GM19467 (cell line): ENCODE measurements at regions not wholly inside any gene's neighbourhood (a gene's known extent, or its start where the extent isn't known, plus 50 kb on each side); places are given as distances from the start of the nearest gene placed in this dataset.
"Not testable (repeated sequence)": the region's sequence is repeated elsewhere in the genome, so short reads cannot be mapped to it uniquely, and the experiment has no call there.

ENCODE experiments used
- ATAC-seq: cut with Tn5 transposase; IDR thresholded peaks from one replicate; pipeline ENCODE4 v1.9.1; 2021; ENCODE audit warnings: mild to moderate bottlenecking, moderate library complexity; ENCODE audit not compliant: unreplicated experiment

DNA sequence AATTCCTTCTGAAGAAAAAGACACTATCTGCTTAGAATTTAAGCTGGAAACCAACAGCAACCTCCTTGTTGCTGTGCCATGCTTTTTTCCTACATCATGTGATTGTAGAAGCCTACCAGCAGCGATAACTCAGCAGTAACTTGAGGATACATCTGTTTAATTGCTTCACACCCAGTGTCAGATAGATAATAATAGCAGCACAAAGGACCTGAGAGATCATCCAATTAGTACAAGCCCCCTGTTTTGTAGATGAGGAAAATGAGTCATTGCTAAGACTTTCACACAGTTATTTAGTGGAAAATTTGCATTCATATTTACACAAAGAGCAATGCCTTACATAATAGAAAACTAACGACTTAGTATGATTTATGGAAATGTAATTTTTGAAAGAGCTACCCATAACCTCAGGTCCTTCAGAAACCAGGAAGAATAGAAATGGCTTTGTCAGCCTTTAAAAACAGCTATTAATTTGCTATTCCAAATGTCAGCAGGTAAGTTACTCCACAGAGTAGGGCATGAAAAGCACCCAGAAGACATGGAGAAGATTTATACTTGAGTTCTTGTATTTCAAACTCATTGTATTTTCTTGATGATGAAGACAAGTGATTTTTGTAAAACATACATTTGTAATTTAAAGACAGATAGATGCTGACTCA, 93.7 kb upstream of the SGCG start:
- ATAC-seq, result no peak

DNA sequence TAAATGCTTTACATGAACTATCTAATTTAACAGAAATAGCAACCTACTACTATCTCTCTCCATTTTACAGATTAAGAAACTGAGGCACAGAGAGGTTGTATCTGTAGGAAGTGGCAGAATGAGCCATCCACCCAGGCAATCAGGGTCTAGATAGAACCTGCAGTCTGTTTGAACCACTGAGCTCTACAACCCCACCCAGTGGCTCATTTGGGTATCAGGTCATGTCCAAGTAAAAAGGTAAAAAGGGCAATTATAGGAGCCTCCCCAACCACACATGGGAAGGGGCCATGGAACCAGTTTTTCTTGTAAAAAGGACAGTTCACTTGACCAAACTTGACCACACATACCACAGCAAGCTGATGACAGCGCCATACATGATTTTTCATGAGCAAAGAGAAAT, 92.9 kb upstream of the SGCG start:
- ATAC-seq, result no peak

DNA sequence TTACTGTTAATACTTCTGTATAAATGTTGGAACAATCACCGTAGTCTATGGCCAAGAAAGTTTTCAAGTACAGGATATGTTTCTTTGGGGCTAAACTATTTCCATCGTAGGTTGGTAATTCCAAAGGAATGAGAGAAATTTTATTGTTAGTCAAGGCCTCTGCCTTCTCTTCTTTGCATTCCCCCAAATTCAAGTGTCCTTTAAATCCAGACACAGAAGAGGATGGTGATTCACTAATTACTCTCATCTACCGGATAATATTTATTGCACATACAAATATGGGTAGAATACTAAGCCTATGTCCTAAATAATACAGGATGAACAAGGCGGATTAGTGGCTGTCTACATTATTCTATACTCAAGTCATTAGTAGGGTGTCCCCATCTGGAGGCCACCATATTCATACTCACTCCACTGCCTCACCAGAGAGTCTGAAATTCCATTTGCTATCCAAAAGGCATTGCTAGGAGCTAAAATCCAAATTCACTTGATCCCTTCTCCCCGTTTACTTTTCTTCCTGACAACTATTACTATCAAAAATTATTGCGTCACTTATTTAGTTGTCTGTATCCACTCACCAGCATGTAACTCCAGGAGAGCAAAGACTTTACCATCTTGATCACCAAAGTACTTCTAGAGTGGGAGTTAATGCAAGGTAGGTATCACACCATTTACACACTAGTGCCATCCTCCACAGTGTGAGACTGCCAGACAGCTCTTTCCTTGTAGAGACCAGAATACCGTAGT, 82.4 kb upstream of the SGCG start:
- no peak for ATAC-seq

DNA sequence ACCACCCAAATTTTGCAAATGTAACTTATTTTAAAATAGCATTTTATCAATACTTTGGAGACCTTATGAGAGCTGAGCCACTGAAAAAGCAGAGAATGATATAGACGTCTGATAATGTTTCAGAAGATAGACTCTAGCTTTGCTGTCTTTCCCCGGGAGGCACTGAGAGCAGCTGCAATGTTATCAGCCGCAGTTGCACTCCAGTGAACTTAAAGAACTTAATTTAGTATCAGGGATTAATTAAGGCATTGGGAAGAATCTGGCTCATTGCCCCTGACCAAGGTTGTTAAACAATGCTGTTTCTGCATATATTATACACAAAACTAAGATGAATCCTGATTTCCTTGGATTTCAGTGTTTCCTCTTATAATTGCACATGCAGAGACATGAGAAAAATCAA, 75.7 kb upstream of the SGCG start:
- ATAC-seq, result no peak

DNA sequence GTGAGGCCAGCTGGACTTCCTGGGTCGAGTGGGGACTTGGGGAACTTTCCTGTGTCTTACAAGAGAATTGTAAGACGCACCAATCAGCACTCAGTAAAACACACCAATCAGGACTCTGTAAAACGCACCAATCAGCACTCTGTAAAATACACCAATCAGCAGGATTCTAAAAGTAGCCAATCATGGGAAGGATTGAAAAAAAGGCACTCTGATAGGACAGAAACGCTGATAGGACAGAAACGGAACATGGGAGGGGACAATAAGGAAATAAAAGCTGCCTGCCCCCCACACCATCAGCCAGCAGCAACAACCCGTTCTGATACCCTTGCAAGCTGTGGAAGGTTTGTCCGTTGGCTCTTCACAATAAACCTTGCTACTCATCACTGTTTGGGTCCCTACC, 73.1 kb upstream of the SGCG start:
- no peak for ATAC-seq

DNA sequence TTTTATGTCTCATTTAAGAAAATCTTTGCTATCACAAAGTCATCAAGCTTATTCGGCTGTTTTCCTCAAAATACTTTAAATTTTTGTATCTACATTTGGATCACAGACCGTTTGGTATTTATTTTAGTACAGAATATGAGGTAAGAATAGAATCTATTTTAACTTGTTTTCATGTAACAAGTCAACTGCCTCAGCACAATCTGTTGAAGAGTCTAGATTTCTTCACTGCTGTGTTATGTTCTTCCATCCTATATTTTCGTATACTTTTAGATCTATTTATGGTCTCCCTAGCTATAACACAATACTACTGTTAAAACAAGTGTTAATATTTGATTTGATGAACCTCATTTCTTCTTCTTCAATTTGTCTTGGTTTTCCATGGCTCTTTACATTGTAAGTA, 61.6 kb upstream of the SGCG start:
- ATAC-seq, result no peak

DNA sequence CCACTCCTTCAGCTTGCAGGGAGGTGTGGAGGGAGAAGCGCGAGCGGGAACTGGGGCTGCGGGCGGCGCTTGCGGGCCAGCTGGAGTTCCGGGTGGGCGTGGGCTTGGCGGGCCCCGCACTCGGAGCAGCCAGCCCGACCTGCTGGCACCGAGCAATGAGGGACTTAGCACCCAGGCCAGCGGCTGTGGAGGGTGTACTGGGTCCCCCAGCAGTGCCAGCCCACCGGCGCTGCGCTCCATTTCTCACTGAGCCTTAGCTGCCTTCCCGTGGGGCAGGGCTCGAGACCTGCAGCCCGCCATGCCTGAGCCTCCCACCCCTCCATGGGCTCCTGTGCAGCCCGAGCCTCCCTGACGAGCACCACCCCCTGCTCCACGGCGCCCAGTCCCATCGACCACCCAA, 53.2 kb upstream of the SGCG start:
- ATAC-seq, result not testable (repeated sequence)

DNA sequence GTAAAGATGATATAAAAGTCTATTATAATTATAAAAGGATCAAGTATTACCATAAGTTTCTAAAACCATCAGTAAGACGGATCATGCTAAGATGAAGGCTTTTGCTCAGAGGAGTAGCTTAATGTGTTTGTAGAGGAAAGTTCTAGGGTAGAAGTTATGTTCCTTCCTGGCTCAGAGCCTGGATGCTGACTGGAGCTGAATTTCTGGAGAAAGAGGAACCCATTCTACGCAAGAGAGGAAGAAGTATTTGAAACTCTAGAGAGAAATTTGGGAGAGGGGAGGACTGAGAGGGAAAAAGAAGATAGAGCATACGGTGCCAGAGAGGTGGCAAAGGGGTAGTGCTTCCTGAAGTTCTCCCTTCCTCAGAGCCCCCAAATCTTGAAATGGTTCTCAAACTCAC, 51.4 kb upstream of the SGCG start:
- no peak for ATAC-seq
